Lower lobe of right lung (tissue), 2 donors: ENCODE measurements at regions not wholly inside any gene's neighbourhood (a gene's known extent, or its start where the extent isn't known, plus 50 kb on each side); places are given as distances from the start of the nearest gene placed in this dataset.

Experiments
- ATAC-seq, 2 donors: fragments of 200-7000 bp; cut with Tn5 transposase; one replicate each; pipeline ENCODE4 v1.9.1; 2020 to 2022; ENCODE audit warnings: mild to moderate bottlenecking in 2 of 2, moderate library complexity in 2 of 2
- DNase-seq: peaks from one replicate; pipeline ENCODE4 v3.0.0-alpha.2; 2020
- H3K27ac ChIP-seq: fragments of 200-600 bp; one replicate; pipeline ENCODE4 v1.8.0; 2022
- H3K27me3 ChIP-seq: fragments of 200-600 bp; one replicate; pipeline ENCODE4 v1.8.0; 2022; ENCODE audit warnings: low read depth
- H3K36me3 ChIP-seq: fragments of 200-600 bp; one replicate; pipeline ENCODE4 v1.8.0; 2022; ENCODE audit warnings: mild to moderate bottlenecking
- H3K4me1 ChIP-seq: fragments of 200-600 bp; one replicate; pipeline ENCODE4 v1.8.0; 2022
- H3K4me3 ChIP-seq: fragments of 200-600 bp; one replicate; pipeline ENCODE4 v1.8.0; 2022; ENCODE audit warnings: mild to moderate bottlenecking
- H3K9me3 ChIP-seq: fragments of 200-600 bp; one replicate; pipeline ENCODE4 v1.8.0; 2022
- CTCF ChIP-seq: fragments of 200-600 bp; IDR thresholded peaks from one replicate; pipeline ENCODE4 v1.8.0; 2022; ENCODE audit warnings: antibody characterized with exemption, mild to moderate bottlenecking
- intact Hi-C: fragments of 100-400 bp; cut with DNase I; formaldehyde crosslinking; loops from one replicate; pipeline ENCODE4 v1.11.0; 2022
- donor health status: DM: no; HTN: yes; CAD: no; lungs with severe emphysema.

DNA sequence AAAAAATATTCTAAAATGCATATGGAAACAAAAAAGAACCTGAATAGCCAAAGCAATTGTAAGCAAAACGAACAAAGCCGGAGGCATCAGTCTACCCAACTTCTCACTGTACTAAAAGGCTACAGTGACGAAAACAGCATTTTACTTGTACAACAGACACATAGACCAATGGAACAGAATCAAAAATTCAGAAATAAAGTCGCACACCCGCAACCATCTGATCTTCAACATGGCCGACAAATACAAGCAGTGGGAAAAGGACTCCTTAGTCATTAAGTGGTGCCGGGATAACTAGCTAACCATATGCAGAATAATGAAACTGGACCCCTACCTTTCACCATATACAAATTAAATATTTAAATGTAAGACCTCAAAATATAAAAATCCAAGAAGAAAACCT is 203.9 kb upstream of the PPFIA2 start:
- H3K27me3 ChIP-seq = no peaks in the 10 kb centered on the region
- intact Hi-C loops = no loop called here
- ATAC-seq (no peak), DNase-seq (no peak)
- no peaks in the 10 kb centered on the region for H3K9me3 ChIP-seq
- H3K27ac ChIP-seq = no peak overlapping the region
- TF ChIP-seq CTCF = no peak
- H3K4me1 ChIP-seq = no peaks in the 10 kb centered on the region
- no peaks in the 10 kb centered on the region for H3K36me3 ChIP-seq
- no peak overlapping the region for H3K4me3 ChIP-seq

DNA sequence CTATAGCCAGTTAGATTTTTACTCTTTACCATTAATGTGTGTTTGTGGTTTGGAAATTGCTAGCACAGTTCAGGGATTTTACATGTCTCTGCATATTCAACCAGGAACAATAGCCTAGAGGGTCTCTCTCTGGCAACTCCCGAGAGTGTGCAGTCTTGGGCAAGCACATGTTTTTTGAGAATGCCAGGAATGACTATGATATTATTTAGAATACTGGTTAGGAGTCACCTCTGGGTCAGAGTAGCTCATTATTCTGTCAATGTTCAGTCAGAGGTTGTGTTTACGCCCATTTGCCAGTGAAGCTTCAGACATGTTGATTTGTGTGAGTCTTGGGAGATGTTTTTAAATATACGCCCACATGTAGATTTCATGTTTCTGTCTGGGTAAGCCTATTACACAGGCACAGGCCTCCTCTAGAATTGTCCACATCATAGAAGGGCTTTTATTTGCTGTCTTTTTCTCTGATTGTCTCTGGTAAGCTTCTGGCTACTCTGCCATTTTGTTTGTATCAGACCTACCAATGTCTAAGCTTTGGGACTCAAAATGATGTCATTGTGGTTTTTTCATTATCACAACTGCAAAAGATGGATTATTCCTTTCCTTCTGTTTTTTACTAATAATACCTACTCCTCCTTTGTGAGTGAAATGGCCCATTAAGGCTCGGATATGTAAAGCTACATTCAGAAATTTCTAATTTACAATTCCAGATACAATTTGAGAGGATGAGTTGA is 203.1 kb upstream of the PPFIA2 start:
- ATAC-seq = no peak
- DNase-seq = no peak
- no peaks in the 10 kb centered on the region for H3K9me3 ChIP-seq
- no peaks in the 10 kb centered on the region for H3K36me3 ChIP-seq
- no peak overlapping the region for H3K27ac ChIP-seq
- intact Hi-C loops = no loop called here
- no peak for TF ChIP-seq CTCF
- H3K4me3 ChIP-seq = no peak overlapping the region
- no peaks in the 10 kb centered on the region for H3K4me1 ChIP-seq
- no peaks in the 10 kb centered on the region for H3K27me3 ChIP-seq

DNA sequence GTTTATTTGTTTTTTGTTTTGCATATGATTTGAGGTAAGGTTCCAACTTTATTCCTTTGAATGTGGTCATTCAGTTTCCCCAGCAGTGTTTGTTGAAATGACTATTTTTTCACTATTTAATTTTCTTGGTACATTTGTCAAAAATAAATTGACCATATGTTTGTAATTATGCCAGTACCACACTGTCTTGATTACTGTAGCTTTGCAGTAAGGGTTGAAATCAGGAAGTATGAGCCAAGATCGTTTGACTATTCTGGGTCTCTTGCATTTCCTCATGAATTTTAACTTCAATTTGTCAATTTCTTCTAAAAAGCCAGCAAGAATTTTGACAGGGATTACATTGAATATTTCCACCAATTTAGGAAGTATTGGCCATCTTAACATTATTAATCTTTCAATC is 199.3 kb upstream of the PPFIA2 start:
- Histone ChIP-seq H3K36me3 (no peaks in the 10 kb centered on the region), H3K27me3 (no peaks in the 10 kb centered on the region), H3K9me3 (no peaks in the 10 kb centered on the region), H3K27ac (no peak overlapping the region), H3K4me1 (no peaks in the 10 kb centered on the region), H3K4me3 (no peak overlapping the region)
- no peak for TF ChIP-seq CTCF
- intact Hi-C loops = no loop called here
- DNase-seq (no peak), ATAC-seq (no peak)

- intact Hi-C loops = no loop called here
- Histone ChIP-seq H3K4me1 (no peaks in the 10 kb centered on the region), H3K9me3 (no peaks in the 10 kb centered on the region), H3K4me3 (no peak overlapping the region), H3K36me3 (no peaks in the 10 kb centered on the region), H3K27ac (no peak overlapping the region), H3K27me3 (no peaks in the 10 kb centered on the region)
- DNase-seq (no peak), ATAC-seq (no peak)
- no peak for TF ChIP-seq CTCF
Observed at GRCh38 chr12:81957631-81958030, 198.5 kb upstream of the PPFIA2 start.

- TF ChIP-seq CTCF = no peak
- no peak overlapping the region for H3K4me3 ChIP-seq
- no peaks in the 10 kb centered on the region for H3K9me3 ChIP-seq
- DNase-seq (no peak), ATAC-seq (no peak)
- no peaks in the 10 kb centered on the region for H3K36me3 ChIP-seq
- no peaks in the 10 kb centered on the region for H3K4me1 ChIP-seq
- H3K27me3 ChIP-seq = no peaks in the 10 kb centered on the region
- no peak overlapping the region for H3K27ac ChIP-seq
- intact Hi-C loops = no loop called here
Observed at GRCh38 chr12:81956468-81956860, 197.3 kb upstream of the PPFIA2 start.
